ENCODE measurements at regions not wholly inside any gene's neighbourhood (a gene's known extent, or its start where the extent isn't known, plus 50 kb on each side); places are given as distances from the start of the nearest gene placed in this dataset.

DNA sequence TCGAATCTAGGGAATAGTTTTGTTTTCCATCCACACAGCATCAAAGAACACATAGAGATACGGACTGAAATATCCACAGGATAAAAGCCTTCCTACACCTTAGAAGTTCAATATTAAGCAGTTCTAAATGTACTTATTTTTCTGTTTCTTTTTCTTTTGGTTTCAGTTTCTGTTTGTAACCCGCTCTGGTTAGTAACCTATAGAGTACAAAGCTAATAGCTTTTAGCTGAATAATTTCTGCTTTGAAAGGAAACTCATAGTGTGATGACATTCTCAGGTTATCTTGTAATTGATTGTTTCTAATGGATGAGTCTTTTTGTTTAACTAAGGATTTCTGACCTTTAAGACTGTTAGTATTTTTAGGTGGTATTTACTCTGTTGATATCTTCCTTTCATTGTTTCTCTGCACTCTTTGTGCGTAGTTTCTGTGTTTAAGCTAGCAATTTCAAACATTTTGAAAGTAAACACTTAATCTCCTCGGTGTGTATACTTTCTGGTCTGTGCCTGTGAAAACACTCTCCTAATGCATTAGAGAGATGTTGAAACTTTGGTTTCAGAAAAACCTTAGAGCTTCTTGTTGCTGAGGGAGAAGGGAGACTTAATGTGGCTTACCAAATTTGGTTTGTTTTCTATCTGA, 385.5 kb downstream of the HDGFL1 start:
- no peak overlapping the region for H3K4me3 ChIP-seq (ENCODE audit: low read length)
- no peaks in the 10 kb centered on the region for H3F3A ChIP-seq (ENCODE audit: control insufficient read depth, insufficient read depth)
- no peaks in the 10 kb centered on the region for H3K27me3 ChIP-seq (ENCODE audit: control insufficient read depth, low read length)
- no peak overlapping the region for H3K4me2 ChIP-seq (ENCODE audit: low read length)
- H3K79me2 ChIP-seq (ENCODE audit: control insufficient read depth, low read length): no peaks in the 10 kb centered on the region
- no peaks in the 10 kb centered on the region for H4K20me1 ChIP-seq (ENCODE audit: control insufficient read depth, insufficient read depth, low read depth, low read length)
- no peaks in the 10 kb centered on the region for H3K36me3 ChIP-seq (ENCODE audit: control insufficient read depth, low read length)
- TF ChIP-seq CTCF (IDR thresholded peaks at IDR 0.05; ENCODE audit: low read depth, low read length, poor library complexity, severe bottlenecking): no peak
- TF ChIP-seq EZH2phosphoT487 (IDR thresholded peaks at IDR 0.05; ENCODE audit: borderline replicate concordance, low read length): no peak
- no peaks in the 10 kb centered on the region for H3K9me3 ChIP-seq (ENCODE audit: control insufficient read depth, insufficient read depth, low read length)
- H3K4me1 ChIP-seq (ENCODE audit: control insufficient read depth, low read length): no peaks in the 10 kb centered on the region
- no peak overlapping the region for H3K27ac ChIP-seq (ENCODE audit: low read depth, low read length)
- no peaks in the 10 kb centered on the region for H3K9me2 ChIP-seq (replicated peaks; ENCODE audit: control insufficient read depth, low read length)

DNA sequence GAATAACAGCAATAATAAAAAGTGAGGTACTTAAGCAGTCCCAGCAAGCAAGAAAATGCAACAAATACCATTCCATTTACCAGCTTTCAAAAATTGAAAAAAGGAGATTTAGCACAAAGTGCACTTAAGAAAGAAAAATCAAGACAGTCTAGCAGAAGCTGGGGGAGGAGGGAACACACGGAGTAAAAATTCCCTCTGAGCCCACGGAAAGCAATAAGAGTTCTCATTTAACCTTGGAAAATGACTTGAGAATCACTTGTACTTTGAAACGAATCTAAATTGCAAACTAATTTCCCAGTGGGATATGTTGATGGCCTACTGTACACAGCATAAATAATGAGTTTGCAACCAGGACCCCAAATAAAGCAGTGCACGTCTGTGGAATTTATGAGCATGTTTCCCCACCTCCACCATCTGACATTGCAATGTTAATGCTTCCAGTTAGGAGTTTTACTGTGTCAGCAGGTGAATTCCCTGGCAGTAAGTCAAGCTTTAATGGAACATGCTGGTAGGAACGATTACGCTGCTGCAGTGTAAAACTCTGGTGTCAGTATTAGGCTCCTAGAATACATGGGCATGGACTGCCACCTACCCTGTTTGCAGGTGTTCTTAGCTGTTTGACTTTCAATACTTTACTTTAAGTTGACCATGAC, 386.8 kb downstream of the HDGFL1 start:
- no peaks in the 10 kb centered on the region for H3K36me3 ChIP-seq (ENCODE audit: control insufficient read depth, low read length)
- H4K20me1 ChIP-seq (ENCODE audit: control insufficient read depth, insufficient read depth, low read depth, low read length): no peaks in the 10 kb centered on the region
- no peaks in the 10 kb centered on the region for H3F3A ChIP-seq (ENCODE audit: control insufficient read depth, insufficient read depth)
- no peaks in the 10 kb centered on the region for H3K9me2 ChIP-seq (replicated peaks; ENCODE audit: control insufficient read depth, low read length)
- no peak for TF ChIP-seq EZH2phosphoT487 (IDR thresholded peaks at IDR 0.05; ENCODE audit: borderline replicate concordance, low read length)
- TF ChIP-seq CTCF (IDR thresholded peaks at IDR 0.05; ENCODE audit: low read depth, low read length, poor library complexity, severe bottlenecking): no peak
- no peak overlapping the region for H3K4me2 ChIP-seq (ENCODE audit: low read length)
- no peaks in the 10 kb centered on the region for H3K27me3 ChIP-seq (ENCODE audit: control insufficient read depth, low read length)
- H3K4me3 ChIP-seq (ENCODE audit: low read length): no peak overlapping the region
- no peaks in the 10 kb centered on the region for H3K9me3 ChIP-seq (ENCODE audit: control insufficient read depth, insufficient read depth, low read length)
- H3K79me2 ChIP-seq (ENCODE audit: control insufficient read depth, low read length): no peaks in the 10 kb centered on the region
- H3K4me1 ChIP-seq (ENCODE audit: control insufficient read depth, low read length): no peaks in the 10 kb centered on the region
- H3K27ac ChIP-seq (ENCODE audit: low read depth, low read length): no peak overlapping the region

GRCh38 chr6:22958677-22959076, 389.3 kb downstream of the HDGFL1 start:
- H3K9me2 ChIP-seq (replicated peaks; ENCODE audit: control insufficient read depth, low read length): no peaks in the 10 kb centered on the region

More at GRCh38 chr6:22958677-22959076, 389.3 kb downstream of the HDGFL1 start:
- no peaks in the 10 kb centered on the region for H3F3A ChIP-seq (ENCODE audit: control insufficient read depth, insufficient read depth)
- no peaks in the 10 kb centered on the region for H3K4me1 ChIP-seq (ENCODE audit: control insufficient read depth, low read length)
- no peaks in the 10 kb centered on the region for H3K79me2 ChIP-seq (ENCODE audit: control insufficient read depth, low read length)
- TF ChIP-seq CTCF (IDR thresholded peaks at IDR 0.05; ENCODE audit: low read depth, low read length, poor library complexity, severe bottlenecking) (no peak), EZH2phosphoT487 (IDR thresholded peaks at IDR 0.05; ENCODE audit: borderline replicate concordance, low read length) (no peak)
- no peaks in the 10 kb centered on the region for H3K27me3 ChIP-seq (ENCODE audit: control insufficient read depth, low read length)
- no peaks in the 10 kb centered on the region for H3K9me3 ChIP-seq (ENCODE audit: control insufficient read depth, insufficient read depth, low read length)
- no peak overlapping the region for H3K4me3 ChIP-seq (ENCODE audit: low read length)
- no peak overlapping the region for H3K4me2 ChIP-seq (ENCODE audit: low read length)
- H3K36me3 ChIP-seq (ENCODE audit: control insufficient read depth, low read length): no peaks in the 10 kb centered on the region
- no peak overlapping the region for H3K27ac ChIP-seq (ENCODE audit: low read depth, low read length)
- H4K20me1 ChIP-seq (ENCODE audit: control insufficient read depth, insufficient read depth, low read depth, low read length): no peaks in the 10 kb centered on the region

Data from DOHH2 (cell line).